GM19035 (cell line): ENCODE measurements at regions not wholly inside any gene's neighbourhood (a gene's known extent, or its start where the extent isn't known, plus 50 kb on each side); places are given as distances from the start of the nearest gene placed in this dataset.
"Not testable (repeated sequence)": the region's sequence is repeated elsewhere in the genome, so short reads cannot be mapped to it uniquely, and the experiment has no call there.

Experiments
- ATAC-seq: cut with Tn5 transposase; IDR thresholded peaks from one replicate; pipeline ENCODE4 v1.9.1; 2021; ENCODE audit not compliant: unreplicated experiment

- no peak for ATAC-seq
These were observed 312.7 kb upstream of the GATB start for GRCh38 chr4:152073351-152074087.

- ATAC-seq = no peak
These were observed 312.1 kb upstream of the GATB start for GRCh38 chr4:152072906-152073305.

- no peak for ATAC-seq
These were observed 311.2 kb upstream of the GATB start for GRCh38 chr4:152072001-152072485.

DNA sequence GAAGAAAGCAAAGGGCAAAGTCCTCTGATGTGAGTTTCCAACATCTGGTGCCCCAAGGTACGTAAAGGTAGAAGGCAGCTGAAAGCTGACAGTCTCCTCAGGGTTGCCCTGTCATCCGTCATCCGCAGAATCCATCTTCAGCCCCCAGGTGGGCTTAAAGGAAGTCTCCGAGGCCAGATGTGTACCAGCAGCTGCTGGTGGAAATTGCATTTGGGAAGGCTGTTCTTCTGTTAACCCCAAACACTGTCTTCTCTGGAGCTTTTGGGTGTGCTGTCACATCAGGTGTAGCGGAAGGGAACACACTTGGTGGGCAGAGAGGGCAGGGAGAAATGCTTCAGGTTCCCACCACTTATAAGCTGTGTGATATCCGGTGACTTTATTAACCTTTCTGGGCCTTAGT is 310.0 kb upstream of the GATB start:
- no peak for ATAC-seq

DNA sequence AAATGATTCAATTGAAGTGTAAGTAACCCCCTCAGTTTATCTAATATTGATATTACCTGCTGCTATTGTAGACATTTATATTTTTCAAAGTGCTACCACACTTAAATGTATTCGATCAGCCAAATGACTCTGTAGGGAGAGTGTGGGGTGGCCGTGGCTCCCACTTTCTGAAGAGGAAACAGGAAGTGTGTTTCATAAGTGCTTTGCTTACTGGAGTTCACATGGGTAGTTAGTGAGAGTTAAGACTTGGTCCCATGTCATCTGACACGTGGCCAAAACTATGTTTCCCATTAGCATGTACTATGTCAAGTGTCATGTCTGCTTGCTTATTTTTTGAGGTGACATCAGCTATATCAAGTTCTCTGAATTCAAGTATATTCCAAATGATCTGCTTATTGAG is 308.1 kb upstream of the GATB start:
- ATAC-seq = no peak

DNA sequence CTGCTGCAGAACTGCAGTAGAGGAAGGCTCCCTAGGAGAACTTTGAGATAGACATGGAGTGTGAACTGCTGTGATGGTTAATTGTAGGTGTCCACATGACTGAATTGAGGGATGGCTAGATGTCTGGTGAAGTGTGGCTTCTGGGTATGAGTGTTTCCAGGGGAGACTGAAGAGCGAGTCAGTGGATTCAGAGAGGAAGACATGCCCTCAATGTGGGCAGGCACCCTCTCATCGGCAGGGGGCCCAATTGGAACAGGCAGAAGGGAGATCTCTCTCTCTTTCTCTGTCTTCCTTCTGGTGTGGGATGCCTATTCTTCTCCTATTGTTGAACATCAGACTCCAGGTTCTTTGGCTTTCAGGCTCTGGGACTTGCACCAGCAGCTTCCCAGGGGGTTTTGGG is 304.7 kb upstream of the GATB start:
- ATAC-seq = no peak

DNA sequence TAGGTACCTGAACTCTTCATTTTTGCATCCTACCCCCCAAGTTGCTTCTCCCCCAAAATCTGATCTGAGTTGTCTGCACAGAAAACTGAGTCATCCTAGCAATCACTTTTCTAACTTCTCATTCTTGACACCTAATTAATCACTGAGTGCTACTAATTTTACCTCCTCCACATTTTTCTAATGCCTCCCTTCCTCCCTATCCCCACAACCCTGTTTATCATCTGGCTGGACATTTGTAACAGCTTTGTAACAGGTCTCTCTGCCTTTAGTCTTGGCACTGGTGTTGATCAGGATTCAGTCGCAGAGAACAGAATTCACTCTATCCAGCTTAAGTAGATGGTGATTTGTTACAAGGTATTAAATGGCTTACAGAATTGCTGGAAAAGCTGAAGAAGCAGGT is 303.9 kb upstream of the GATB start:
- no peak for ATAC-seq

- no peak for ATAC-seq
These were observed 303.5 kb upstream of the GATB start for GRCh38 chr4:152064282-152064681.

GRCh38 chr4:152063621-152064240 is 302.9 kb upstream of the GATB start:
- ATAC-seq = no peak

DNA sequence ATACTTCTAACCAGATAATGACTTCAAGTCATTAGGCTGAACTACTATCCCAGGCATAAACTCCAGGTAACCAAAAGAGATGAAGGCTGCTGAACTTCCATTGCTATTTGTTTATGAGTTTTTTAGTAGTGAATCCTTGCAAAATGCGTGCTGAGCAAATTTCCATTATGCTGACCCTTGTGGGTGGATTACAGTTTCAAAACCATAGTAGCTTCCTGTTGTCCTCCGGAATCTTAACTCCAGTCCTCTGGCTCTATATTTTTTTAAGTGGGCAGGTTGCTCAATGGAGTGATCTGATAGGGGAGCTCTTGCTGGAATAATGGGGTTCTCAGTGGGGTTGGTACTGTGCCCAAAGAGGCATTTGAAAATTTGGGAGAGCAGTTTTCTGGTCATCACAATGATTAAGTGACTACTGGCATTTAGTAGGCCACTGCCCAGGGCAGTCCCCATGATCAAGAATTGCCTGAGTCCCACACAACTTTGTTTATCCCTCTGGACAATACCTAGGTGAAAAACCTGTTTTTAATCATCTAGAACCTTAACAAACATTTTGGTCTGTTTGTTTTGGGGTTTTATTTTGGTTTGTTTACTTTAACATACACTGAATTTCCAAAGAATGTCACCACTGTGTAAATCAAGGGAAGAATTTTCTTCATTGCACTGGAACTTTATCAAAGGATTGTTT is 302.3 kb upstream of the GATB start:
- no peak for ATAC-seq

DNA sequence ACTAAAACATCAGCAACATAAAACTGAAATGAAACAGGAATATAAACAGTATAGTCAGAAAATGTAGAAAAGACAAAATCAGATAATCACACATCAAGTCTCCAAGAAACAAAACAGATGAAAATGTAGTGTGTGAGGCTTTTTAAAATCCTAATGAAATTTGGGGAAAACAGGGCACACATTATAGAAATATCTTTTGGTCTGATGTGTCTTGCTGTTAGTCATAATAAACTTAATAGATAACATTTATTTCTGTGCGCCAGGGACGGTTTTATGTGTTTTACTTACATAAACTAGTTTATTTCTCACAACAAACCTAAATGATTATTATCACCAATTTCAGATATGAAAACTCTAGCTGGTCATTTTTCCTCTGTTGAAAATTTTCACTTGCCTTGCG is 293.9 kb upstream of the GATB start:
- ATAC-seq = no peak

DNA sequence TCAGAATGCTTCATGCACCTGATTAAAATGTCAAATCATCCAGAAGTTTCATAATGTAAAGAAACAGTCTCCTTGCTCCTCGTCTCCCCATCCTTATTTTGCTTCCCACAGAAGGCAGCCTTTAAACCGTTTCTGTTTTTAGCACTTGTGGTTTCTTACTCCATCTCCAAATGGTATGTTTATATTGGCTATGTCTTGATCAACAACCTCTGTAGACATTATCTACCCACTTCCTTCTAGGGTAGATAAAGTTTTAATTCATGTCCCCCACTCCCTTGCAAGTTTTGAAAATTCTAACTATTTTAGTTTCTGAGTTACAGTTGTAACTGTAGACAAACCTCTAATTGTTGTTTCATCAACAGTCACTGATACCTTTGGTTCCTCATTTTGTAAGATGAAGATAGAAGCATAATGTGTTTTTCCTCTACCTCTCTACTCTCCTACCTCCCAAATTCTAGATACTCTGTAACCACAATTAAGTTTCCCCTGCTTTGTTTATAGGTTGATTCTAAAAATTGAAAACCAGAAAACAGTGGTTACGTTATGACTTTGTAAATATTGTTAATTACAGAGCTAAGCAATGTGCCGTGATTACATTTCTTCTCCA is 291.7 kb upstream of the GATB start:
- no peak for ATAC-seq

- not testable (repeated sequence) for ATAC-seq
These were observed 290.5 kb upstream of the GATB start for GRCh38 chr4:152051332-152051731.

GRCh38 chr4:152050106-152050505 is 289.3 kb upstream of the GATB start:
- no peak for ATAC-seq

- ATAC-seq = no peak
These were observed 286.6 kb upstream of the GATB start for GRCh38 chr4:152047451-152047850.

- ATAC-seq = no peak
These were observed 285.2 kb upstream of the GATB start for GRCh38 chr4:152045807-152046571.

- ATAC-seq = no peak
These were observed 284.6 kb upstream of the GATB start for GRCh38 chr4:152045449-152045806.

GRCh38 chr4:152044331-152045036 is 283.7 kb upstream of the GATB start:
- ATAC-seq = no peak

DNA sequence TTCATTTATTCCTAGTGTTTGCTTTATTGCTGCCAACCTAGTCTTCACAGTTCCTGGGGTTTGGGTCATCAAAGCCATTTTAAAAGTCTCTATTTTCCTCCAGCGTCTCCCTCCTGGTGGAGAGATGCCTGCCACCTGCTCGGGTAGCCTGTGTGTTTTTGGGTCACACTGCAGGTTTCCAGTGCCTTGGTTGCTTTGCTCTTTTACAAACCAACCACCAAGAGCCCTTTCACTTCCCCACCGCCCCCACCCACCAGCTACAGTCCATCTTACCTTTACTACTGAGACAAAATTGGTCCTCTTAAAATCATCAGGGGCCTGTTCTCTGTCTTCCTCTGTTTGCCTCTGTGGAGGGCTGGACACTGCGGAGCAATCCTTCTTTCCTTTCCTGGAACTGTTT is 280.5 kb upstream of the GATB start:
- no peak for ATAC-seq

- no peak for ATAC-seq
These were observed 278.9 kb upstream of the GATB start for GRCh38 chr4:152039691-152040090.
